Body of pancreas (tissue), 4 donors: ENCODE measurements at regions not wholly inside any gene's neighbourhood (a gene's known extent, or its start where the extent isn't known, plus 50 kb on each side); places are given as distances from the start of the nearest gene placed in this dataset.

Source experiments
- ATAC-seq: fragments of 150-250 bp; one replicate; pipeline ENCODE4 v1.9.1; 2016
- DNase-seq, 4 donors: peaks; one replicate each; pipeline ENCODE4 v3.0.0-alpha.2; 2019
- H3K27ac ChIP-seq, 4 donors: fragments of 200-600 bp; sonication (generic); 1 replicate in 3 of 4; 2 replicates in 1 of 4; pipeline versions ENCODE4 v1.5.1 to v1.6.1; 2016 to 2019; ENCODE audit warnings: mild to moderate bottlenecking in 1 of 4, mixed read lengths in 1 of 4, moderate library complexity in 1 of 4
- H3K27me3 ChIP-seq, 2 donors: fragments of 200-600 bp; sonication (generic); one replicate each; pipeline ENCODE4 v1.6.0; 2016; ENCODE audit warnings: mild to moderate bottlenecking in 1 of 2
- H3K36me3 ChIP-seq, 2 donors: fragments of 200-600 bp; sonication (generic); replicated peaks in 1 of 2; 2 replicates each; pipeline ENCODE4 v1.5.1; 2016; ENCODE audit warnings: low read depth in 2 of 2; ENCODE audit not compliant: insufficient read depth in 1 of 2
- H3K4me1 ChIP-seq: fragments of 200-600 bp; sonication (generic); one replicate; pipeline ENCODE4 v1.6.0; 2016
- H3K4me3 ChIP-seq, 2 donors: fragments of 200-600 bp; sonication (generic); 1 replicate in 1 of 2; 2 replicates in 1 of 2; pipeline ENCODE4 v1.5.1; 2016 to 2019
- H3K9me3 ChIP-seq, 3 donors: fragments of 200-600 bp; sonication (generic); 1 replicate in 2 of 3; 2 replicates in 1 of 3; pipeline ENCODE4 v1.5.1; 2016
- POLR2A ChIP-seq, 3 donors: fragments of 450-650 bp; IDR thresholded peaks; one replicate each; pipeline ENCODE4 v1.6.1; 2016; ENCODE audit warnings: antibody characterized with exemption in 3 of 3, mild to moderate bottlenecking in 2 of 3
- WGBS, 2 donors: methylation state at CpG; one replicate each; pipeline ENCODE4 v1.1.5; 2017; 5-methylcytosine and 5-hydroxymethylcytosine counted together
- intact Hi-C: fragments of 100-400 bp; cut with DNase I; formaldehyde crosslinking; loops from one replicate; pipeline ENCODE4 v1.15.1; 2023
- TF ChIP-seq, protein P1 (sequence below), 7 experiments: fragments of 450-650 bp in 4 of 7; fragments of 200-600 bp in 3 of 7; sonication (generic) in 3 of 7; IDR thresholded peaks; one replicate each; pipeline ENCODE4 v1.5.1; 2016 to 2019; ENCODE audit warnings: antibody characterized with exemption in 7 of 7

DNA sequence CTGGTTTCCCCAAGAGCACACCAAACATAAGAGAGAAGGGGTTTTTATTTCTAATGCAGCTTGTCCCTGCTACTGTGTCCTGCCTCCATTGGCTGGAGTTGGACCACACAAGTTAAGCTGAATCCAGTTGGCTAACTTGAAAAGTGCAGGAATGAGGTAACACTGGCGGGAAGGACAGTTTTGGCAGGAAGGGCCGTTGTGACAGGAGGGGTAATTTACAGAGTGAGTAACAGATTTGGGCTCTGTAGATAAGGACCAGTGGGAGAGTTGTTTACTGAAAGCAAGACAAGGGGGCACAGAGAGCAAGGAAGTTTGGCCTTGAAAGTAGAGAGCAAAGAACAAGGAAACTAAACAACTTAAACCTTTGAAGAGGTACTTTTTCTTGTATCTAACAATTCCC lies 1623.3 kb upstream of the RAG2 start:
- H3K27me3 ChIP-seq, result no peaks in the 10 kb centered on the region
- H3K36me3 ChIP-seq, result no peaks in the 10 kb centered on the region
- H3K4me3 ChIP-seq, result no peak overlapping the region
- no peak overlapping the region for H3K27ac ChIP-seq
- WGBS, 2 donors, result 57 to 59% methylated on average over 2 of the region's 2 CpGs
- peaks cover 0 to 4% (median 0%) of the 10 kb centered on the region in 3 donors for H3K9me3 ChIP-seq
- TF ChIP-seq POLR2A (IDR thresholded peaks at IDR 0.05), result no peak
- TF ChIP-seq, protein P1, sequence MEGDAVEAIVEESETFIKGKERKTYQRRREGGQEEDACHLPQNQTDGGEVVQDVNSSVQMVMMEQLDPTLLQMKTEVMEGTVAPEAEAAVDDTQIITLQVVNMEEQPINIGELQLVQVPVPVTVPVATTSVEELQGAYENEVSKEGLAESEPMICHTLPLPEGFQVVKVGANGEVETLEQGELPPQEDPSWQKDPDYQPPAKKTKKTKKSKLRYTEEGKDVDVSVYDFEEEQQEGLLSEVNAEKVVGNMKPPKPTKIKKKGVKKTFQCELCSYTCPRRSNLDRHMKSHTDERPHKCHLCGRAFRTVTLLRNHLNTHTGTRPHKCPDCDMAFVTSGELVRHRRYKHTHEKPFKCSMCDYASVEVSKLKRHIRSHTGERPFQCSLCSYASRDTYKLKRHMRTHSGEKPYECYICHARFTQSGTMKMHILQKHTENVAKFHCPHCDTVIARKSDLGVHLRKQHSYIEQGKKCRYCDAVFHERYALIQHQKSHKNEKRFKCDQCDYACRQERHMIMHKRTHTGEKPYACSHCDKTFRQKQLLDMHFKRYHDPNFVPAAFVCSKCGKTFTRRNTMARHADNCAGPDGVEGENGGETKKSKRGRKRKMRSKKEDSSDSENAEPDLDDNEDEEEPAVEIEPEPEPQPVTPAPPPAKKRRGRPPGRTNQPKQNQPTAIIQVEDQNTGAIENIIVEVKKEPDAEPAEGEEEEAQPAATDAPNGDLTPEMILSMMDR (IDR thresholded peaks at IDR 0.05), result no peak
- ATAC-seq (no peak), DNase-seq (no peak)
- intact Hi-C loops, result no loop called here
- H3K4me1 ChIP-seq, result no peaks in the 10 kb centered on the region

DNA sequence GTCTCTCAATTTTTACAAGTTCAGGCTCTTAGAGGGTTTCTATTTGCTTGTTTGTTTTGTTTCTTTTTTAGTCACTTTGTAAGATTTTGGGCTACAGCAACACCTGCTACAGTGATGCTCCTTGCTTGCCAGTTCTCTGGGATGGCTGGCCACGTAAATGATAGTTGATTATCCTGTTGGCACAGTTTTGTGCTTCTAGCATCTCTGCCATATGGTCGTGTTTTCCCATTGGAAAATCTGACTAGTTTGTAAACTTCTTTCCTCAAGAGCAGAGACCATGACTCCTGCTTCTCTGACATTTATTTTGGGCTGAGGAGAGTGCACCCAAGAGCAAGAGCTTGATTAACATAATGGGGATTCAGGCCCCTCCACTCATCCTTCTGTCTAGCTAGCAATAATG lies 1621.6 kb upstream of the RAG2 start:
- Histone ChIP-seq H3K36me3 (no peaks in the 10 kb centered on the region), H3K27me3 (no peaks in the 10 kb centered on the region), H3K4me3 (no peak overlapping the region), H3K9me3 (peaks cover 0 to 4% (median 0%) of the 10 kb centered on the region in 3 donors), H3K27ac (no peak overlapping the region), H3K4me1 (no peaks in the 10 kb centered on the region)
- ATAC-seq (no peak), DNase-seq (no peak)
- no peak for TF ChIP-seq POLR2A (IDR thresholded peaks at IDR 0.05)
- TF ChIP-seq, protein P1 (IDR thresholded peaks at IDR 0.05), result no peak
- intact Hi-C loops, result no loop called here
- WGBS, 2 donors, result 47 to 71% methylated on average over 2 of the region's 2 CpGs

DNA sequence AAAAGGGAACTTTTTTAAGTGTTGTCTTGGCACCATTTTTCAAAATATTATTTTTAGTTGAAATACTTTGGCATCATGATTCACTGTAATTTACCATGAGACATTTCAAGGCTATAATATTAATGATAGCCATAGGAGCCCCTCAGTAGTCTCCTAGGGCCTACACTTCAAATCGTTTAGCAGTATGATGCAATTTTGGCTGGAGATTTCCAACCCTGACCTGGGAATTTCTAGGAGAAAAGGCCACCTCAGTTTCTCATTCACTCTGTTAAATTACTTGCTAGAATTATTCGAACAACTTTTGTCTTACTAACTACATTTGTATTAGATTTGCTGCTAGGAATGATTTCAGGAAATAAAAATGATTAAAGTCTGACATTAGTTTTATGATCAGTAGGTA lies 1610.9 kb upstream of the RAG2 start:
- TF ChIP-seq POLR2A (IDR thresholded peaks at IDR 0.05), result no peak
- TF ChIP-seq, protein P1 (IDR thresholded peaks at IDR 0.05), result no peak
- Histone ChIP-seq H3K27ac (no peak overlapping the region), H3K4me1 (no peaks in the 10 kb centered on the region), H3K9me3 (no peaks in the 10 kb centered on the region), H3K4me3 (no peak overlapping the region), H3K36me3 (no peaks in the 10 kb centered on the region), H3K27me3 (no peaks in the 10 kb centered on the region)
- WGBS, 2 donors, result 43 to 53% methylated on average over 2 of the region's 2 CpGs
- DNase-seq (no peak), ATAC-seq (no peak)
- intact Hi-C loops, result no loop called here

DNA sequence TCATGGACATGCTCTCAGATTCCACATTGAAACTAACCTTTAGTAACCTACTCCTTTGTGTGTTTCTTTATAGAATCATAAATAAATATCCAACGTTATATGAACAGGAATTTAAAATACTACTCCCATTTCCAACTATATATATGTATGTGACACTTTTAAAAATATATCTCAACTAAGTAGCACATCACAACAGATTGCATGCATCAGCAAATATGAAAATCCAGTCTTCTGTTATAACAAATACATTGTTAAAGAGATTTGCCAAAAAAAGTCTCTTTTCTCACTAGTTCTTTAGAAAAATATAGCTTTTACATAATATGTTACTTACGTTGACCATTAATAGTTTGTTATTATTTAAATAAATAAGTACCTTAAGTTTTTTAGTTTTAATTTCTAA lies 1608.6 kb upstream of the RAG2 start:
- 66 to 72% methylated on average over 2 of the region's 2 CpGs for WGBS, 2 donors
- TF ChIP-seq, protein P1 (IDR thresholded peaks at IDR 0.05), result no peak
- TF ChIP-seq POLR2A (IDR thresholded peaks at IDR 0.05), result no peak
- no peaks in the 10 kb centered on the region for H3K36me3 ChIP-seq
- no peak for ATAC-seq
- no peak for DNase-seq
- H3K4me1 ChIP-seq, result no peaks in the 10 kb centered on the region
- no peak overlapping the region for H3K4me3 ChIP-seq
- H3K27me3 ChIP-seq, result no peaks in the 10 kb centered on the region
- H3K27ac ChIP-seq, result no peak overlapping the region
- H3K9me3 ChIP-seq, result no peaks in the 10 kb centered on the region
- intact Hi-C loops, result no loop called here

DNA sequence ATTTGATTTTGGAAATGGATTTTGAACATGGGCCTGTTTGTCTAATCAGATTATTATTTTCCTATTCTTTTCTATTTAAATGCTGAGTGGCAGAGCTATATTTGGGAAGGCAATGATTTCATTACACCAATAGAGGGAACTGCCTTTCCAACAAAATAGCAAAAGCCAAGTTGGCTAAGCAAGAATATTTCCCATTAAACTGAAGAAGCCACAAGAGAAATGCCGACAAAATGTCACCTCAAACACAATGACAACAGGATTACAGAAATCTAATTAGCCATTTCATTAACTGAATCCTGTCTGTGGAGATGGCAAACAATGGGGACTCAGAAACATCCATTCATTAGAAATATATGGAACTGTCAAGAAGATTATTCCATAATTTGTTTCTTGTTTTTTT lies 1593.1 kb upstream of the RAG2 start:
- WGBS, 2 donors, result 83 to 90% methylated on average over 1 of the region's 1 CpG
- no peaks in the 10 kb centered on the region for H3K36me3 ChIP-seq
- no peak for TF ChIP-seq POLR2A (IDR thresholded peaks at IDR 0.05)
- TF ChIP-seq, protein P1 (IDR thresholded peaks at IDR 0.05), result no peak
- no peak overlapping the region for H3K27ac ChIP-seq
- DNase-seq (no peak), ATAC-seq (no peak)
- no peaks in the 10 kb centered on the region for H3K4me1 ChIP-seq
- H3K4me3 ChIP-seq, result no peak overlapping the region
- H3K9me3 ChIP-seq, result no peaks in the 10 kb centered on the region
- intact Hi-C loops, result no loop called here
- H3K27me3 ChIP-seq, result no peaks in the 10 kb centered on the region
